ENCODE measurements at regions not wholly inside any gene's neighbourhood (a gene's known extent, or its start where the extent isn't known, plus 50 kb on each side); places are given as distances from the start of the nearest gene placed in this dataset.
"Not testable (repeated sequence)": the region's sequence is repeated elsewhere in the genome, so short reads cannot be mapped to it uniquely, and the experiment has no call there.

GRCh38 chr15:24150542-24150941 is 463.4 kb upstream of the NDN start:
- no peak for DNase-seq (ENCODE audit: low spot score)

GRCh38 chr15:24158306-24158705 is 471.2 kb upstream of the NDN start:
- DNase-seq (ENCODE audit: low spot score) = not testable (repeated sequence)

- not testable (repeated sequence) for DNase-seq (ENCODE audit: low spot score)
Observed at GRCh38 chr15:24165512-24165911, 478.4 kb upstream of the NDN start.

- DNase-seq (ENCODE audit: low spot score) = not testable (repeated sequence)
Observed at GRCh38 chr15:24202297-24202696, 473.3 kb upstream of the NPAP1 start.

- not testable (repeated sequence) for DNase-seq (ENCODE audit: low spot score)
Observed at GRCh38 chr15:24211742-24212476, 463.7 kb upstream of the NPAP1 start.

- no peak for DNase-seq (ENCODE audit: low spot score)
Observed at GRCh38 chr15:24223739-24224138, 451.8 kb upstream of the NPAP1 start.

GRCh38 chr15:24224161-24224560 is 451.4 kb upstream of the NPAP1 start:
- no peak for DNase-seq (ENCODE audit: low spot score)

- not testable (repeated sequence) for DNase-seq (ENCODE audit: low spot score)
Observed at GRCh38 chr15:24228922-24229321, 446.7 kb upstream of the NPAP1 start.

- DNase-seq (ENCODE audit: low spot score) = not testable (repeated sequence)
Observed at GRCh38 chr15:24233134-24233533, 442.4 kb upstream of the NPAP1 start.

- DNase-seq (ENCODE audit: low spot score) = not testable (repeated sequence)
Observed at GRCh38 chr15:24240580-24240979, 435.0 kb upstream of the NPAP1 start.

GRCh38 chr15:24259106-24259505 is 416.5 kb upstream of the NPAP1 start:
- not testable (repeated sequence) for DNase-seq (ENCODE audit: low spot score)

- not testable (repeated sequence) for DNase-seq (ENCODE audit: low spot score)
Observed at GRCh38 chr15:24260407-24260806, 415.2 kb upstream of the NPAP1 start.

GRCh38 chr15:24260854-24261253 is 414.7 kb upstream of the NPAP1 start:
- not testable (repeated sequence) for DNase-seq (ENCODE audit: low spot score)

- DNase-seq (ENCODE audit: low spot score) = not testable (repeated sequence)
Observed at GRCh38 chr15:24268536-24269165, 406.9 kb upstream of the NPAP1 start.

GRCh38 chr15:24269166-24269571 is 406.4 kb upstream of the NPAP1 start:
- DNase-seq (ENCODE audit: low spot score) = no peak

GRCh38 chr15:24269923-24270322 is 405.7 kb upstream of the NPAP1 start:
- no peak for DNase-seq (ENCODE audit: low spot score)

GRCh38 chr15:24271496-24272244 is 403.9 kb upstream of the NPAP1 start:
- DNase-seq (ENCODE audit: low spot score) = not testable (repeated sequence)

GRCh38 chr15:24292837-24293236 is 382.7 kb upstream of the NPAP1 start:
- DNase-seq (ENCODE audit: low spot score) = no peak

- DNase-seq (ENCODE audit: low spot score) = not testable (repeated sequence)
Observed at GRCh38 chr15:24300804-24301368, 374.7 kb upstream of the NPAP1 start.

GRCh38 chr15:24301999-24302398 is 373.6 kb upstream of the NPAP1 start:
- DNase-seq (ENCODE audit: low spot score) = not testable (repeated sequence)

GRCh38 chr15:24304747-24305146 is 370.8 kb upstream of the NPAP1 start:
- DNase-seq (ENCODE audit: low spot score) = not testable (repeated sequence)

- not testable (repeated sequence) for DNase-seq (ENCODE audit: low spot score)
Observed at GRCh38 chr15:24305643-24306042, 369.9 kb upstream of the NPAP1 start.
